H1 (cell line): ENCODE measurements at regions not wholly inside any gene's neighbourhood (a gene's known extent, or its start where the extent isn't known, plus 50 kb on each side); places are given as distances from the start of the nearest gene placed in this dataset.

Experiments used
- CREB1 ChIP-seq: IDR thresholded peaks from 2 replicates; pipeline ENCODE4 v1.6.1; 2012; ENCODE audit warnings: inconsistent platforms
- CTCF ChIP-seq, 3 experiments: IDR thresholded peaks; 1 replicate in 2 of 3; 2 replicates in 1 of 3; pipeline versions ENCODE4 v1.5.1 to v1.6.1; 2011; ENCODE audit warnings: low read length in 3 of 3, mild to moderate bottlenecking in 3 of 3, inconsistent platforms in 2 of 3, low read depth in 1 of 3, moderate library complexity in 1 of 3; ENCODE audit not compliant: insufficient read depth in 1 of 3; ENCODE audit errors: control extremely low read depth in 1 of 3
- GTF2F1 ChIP-seq: IDR thresholded peaks from 2 replicates; pipeline ENCODE4 v1.6.1; 2012; ENCODE audit warnings: low read depth, low read length, improper control_type of control experiment, borderline replicate concordance
- RXRA ChIP-seq: IDR thresholded peaks from 2 replicates; pipeline ENCODE4 v1.6.1; 2011; ENCODE audit warnings: low read depth, mild to moderate bottlenecking, low read length, moderate library complexity; ENCODE audit not compliant: insufficient read depth

- TF ChIP-seq GTF2F1 = no peak
- TF ChIP-seq CTCF (IDR thresholded peaks at IDR 0.05; ENCODE audit: control extremely low read depth in 1 of 3, insufficient read depth in 1 of 3, low read depth in 1 of 3, low read length in 3 of 3) = no peak
- TF ChIP-seq RXRA = no peak
- TF ChIP-seq CREB1 = no peak
Observed at GRCh38 chr1:185666582-185666981, 67.6 kb upstream of the HMCN1 start.
